T-helper 1 cell treated with Interleukin-12 subunit alpha and Interleukin-12 subunit beta and Interleukin-4 antibody, amounts not matched to agents 30 μg/mL and 1 μg/mL, for 36 hours (primary cell): ENCODE measurements at regions not wholly inside any gene's neighbourhood (a gene's known extent, or its start where the extent isn't known, plus 50 kb on each side); places are given as distances from the start of the nearest gene placed in this dataset.

Experiments
- H3K27ac Mint-ChIP-seq: one replicate; pipeline ENCODE4 v1.8.0; 2021; ENCODE audit warnings: mild to moderate bottlenecking, mixed read lengths
- H3K27me3 Mint-ChIP-seq: one replicate; pipeline ENCODE4 v1.8.0; 2021; ENCODE audit warnings: low read depth, mixed read lengths
- H3K36me3 Mint-ChIP-seq: one replicate; pipeline ENCODE4 v1.8.0; 2021; ENCODE audit warnings: low read depth, mixed read lengths
- H3K4me1 Mint-ChIP-seq: one replicate; pipeline ENCODE4 v1.8.0; 2021; ENCODE audit warnings: low read depth, mixed read lengths
- H3K4me3 Mint-ChIP-seq: one replicate; pipeline ENCODE4 v1.8.0; 2021; ENCODE audit warnings: mild to moderate bottlenecking, moderate library complexity, mixed read lengths
- H3K9me3 Mint-ChIP-seq: one replicate; pipeline ENCODE4 v1.8.0; 2021; ENCODE audit warnings: mixed read lengths

DNA sequence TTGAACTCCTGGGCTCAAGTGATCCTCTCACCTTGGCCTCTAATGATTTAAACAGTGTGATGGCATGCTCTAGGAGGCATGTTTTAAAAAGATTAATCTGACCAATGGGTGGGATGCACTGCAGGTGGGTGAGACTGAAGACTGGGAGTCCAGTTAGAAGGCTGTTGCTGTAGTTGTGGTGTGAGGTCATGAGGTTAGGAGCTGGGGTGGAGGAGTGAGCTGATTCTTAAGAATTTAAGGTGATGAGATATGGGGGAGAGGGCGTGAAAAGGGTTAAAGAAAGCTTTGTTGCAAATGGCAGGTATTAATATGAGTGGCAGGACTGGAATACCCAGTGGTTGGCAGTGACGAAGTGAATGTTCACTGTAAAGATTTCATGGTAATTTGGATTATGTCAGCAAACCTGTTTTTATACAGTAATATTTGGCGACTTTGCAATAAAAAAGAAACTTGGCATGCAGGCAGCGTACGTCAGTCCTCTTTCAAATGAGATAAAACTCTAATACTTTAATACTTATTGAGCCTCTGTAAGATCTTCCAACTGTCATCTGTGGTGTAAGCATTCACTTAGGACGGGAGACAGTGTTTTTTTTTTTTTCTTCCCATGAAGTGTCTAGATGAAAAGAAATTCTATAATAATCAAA lies 72.8 kb upstream of the MTPN start:
- Mint-ChIP-seq H3K4me3 (no peak overlapping the region), H3K27ac (no peak overlapping the region), H3K27me3 (no peaks in the 10 kb centered on the region), H3K4me1 (no peaks in the 10 kb centered on the region), H3K36me3 (peaks cover 5% of the 10 kb centered on the region), H3K9me3 (peaks cover 5% of the 10 kb centered on the region)

- peaks cover 5% of the 10 kb centered on the region for H3K9me3 Mint-ChIP-seq
- H3K4me1 Mint-ChIP-seq = no peaks in the 10 kb centered on the region
- H3K27ac Mint-ChIP-seq = no peak overlapping the region
- H3K4me3 Mint-ChIP-seq = no peak overlapping the region
- H3K36me3 Mint-ChIP-seq = peaks cover 7% of the 10 kb centered on the region
- H3K27me3 Mint-ChIP-seq = no peaks in the 10 kb centered on the region
Observed at GRCh38 chr7:136049117-136049516, 72.0 kb upstream of the MTPN start.

DNA sequence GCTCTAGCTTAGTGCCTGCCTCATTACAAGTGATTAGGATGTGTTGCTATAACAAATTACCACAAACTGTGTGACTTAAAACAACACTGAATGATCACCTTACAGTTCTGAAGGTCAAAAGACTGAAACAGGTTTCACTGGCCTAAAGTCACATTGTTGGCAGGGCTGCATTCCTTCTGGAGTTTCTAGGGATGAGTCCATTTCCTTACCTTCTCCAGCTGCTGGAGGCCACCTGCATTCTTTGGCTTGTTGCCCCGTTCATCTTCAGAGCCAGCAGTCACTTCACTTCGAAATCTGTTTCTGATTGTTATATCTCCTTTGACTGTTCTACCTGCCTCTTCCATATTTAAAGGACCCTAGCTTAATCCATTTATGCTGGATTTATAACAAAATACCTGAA lies 69.4 kb upstream of the MTPN start:
- peaks cover 7% of the 10 kb centered on the region for H3K36me3 Mint-ChIP-seq
- no peaks in the 10 kb centered on the region for H3K27me3 Mint-ChIP-seq
- H3K27ac Mint-ChIP-seq = no peak overlapping the region
- no peaks in the 10 kb centered on the region for H3K4me1 Mint-ChIP-seq
- no peak overlapping the region for H3K4me3 Mint-ChIP-seq
- H3K9me3 Mint-ChIP-seq = peaks cover 5% of the 10 kb centered on the region

DNA sequence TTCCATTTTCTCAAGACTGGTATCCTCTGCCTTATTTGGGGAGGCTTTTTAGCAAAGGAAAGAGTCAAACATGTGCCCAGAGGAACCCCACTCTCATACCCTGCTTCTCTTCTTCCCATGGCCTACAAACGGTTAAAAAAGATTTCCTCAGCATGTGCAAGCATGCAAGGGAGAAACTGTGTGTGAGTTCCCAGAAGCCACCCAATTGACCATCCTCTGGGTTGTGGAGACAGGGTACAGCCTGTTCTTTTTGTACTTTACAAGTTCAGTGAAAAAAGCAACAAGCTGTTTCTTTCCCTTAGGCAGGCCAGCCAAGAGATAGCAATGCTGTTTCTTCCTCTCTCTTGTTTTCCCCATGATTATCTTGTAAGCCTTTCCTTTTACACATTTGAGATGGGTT lies 68.8 kb upstream of the MTPN start:
- no peak overlapping the region for H3K4me3 Mint-ChIP-seq
- H3K27me3 Mint-ChIP-seq = no peaks in the 10 kb centered on the region
- H3K27ac Mint-ChIP-seq = no peak overlapping the region
- H3K4me1 Mint-ChIP-seq = no peaks in the 10 kb centered on the region
- peaks cover 7% of the 10 kb centered on the region for H3K36me3 Mint-ChIP-seq
- peaks cover 5% of the 10 kb centered on the region for H3K9me3 Mint-ChIP-seq

DNA sequence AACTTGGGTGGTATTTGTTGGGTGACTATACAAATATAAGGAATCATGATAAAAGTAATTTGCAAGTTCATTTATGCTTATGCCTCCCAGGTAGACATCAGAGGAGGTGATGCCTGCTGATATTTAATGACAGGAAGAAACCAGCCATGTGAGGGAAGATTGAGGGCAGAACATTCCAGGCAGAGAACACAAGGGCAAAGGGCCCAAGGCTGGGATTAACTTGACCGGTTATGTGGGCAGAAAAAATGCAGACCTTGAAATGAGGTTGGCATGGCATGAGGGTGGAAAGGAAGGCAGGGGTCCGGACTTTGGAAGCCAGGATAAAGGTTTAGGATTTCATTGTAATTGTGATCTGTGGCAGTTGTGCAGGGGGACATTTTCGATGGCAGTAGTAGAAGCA lies 68.0 kb upstream of the MTPN start:
- H3K4me1 Mint-ChIP-seq = no peaks in the 10 kb centered on the region
- H3K4me3 Mint-ChIP-seq = no peak overlapping the region
- H3K27me3 Mint-ChIP-seq = no peaks in the 10 kb centered on the region
- peaks cover 7% of the 10 kb centered on the region for H3K36me3 Mint-ChIP-seq
- no peak overlapping the region for H3K27ac Mint-ChIP-seq
- H3K9me3 Mint-ChIP-seq = peaks cover 5% of the 10 kb centered on the region

DNA sequence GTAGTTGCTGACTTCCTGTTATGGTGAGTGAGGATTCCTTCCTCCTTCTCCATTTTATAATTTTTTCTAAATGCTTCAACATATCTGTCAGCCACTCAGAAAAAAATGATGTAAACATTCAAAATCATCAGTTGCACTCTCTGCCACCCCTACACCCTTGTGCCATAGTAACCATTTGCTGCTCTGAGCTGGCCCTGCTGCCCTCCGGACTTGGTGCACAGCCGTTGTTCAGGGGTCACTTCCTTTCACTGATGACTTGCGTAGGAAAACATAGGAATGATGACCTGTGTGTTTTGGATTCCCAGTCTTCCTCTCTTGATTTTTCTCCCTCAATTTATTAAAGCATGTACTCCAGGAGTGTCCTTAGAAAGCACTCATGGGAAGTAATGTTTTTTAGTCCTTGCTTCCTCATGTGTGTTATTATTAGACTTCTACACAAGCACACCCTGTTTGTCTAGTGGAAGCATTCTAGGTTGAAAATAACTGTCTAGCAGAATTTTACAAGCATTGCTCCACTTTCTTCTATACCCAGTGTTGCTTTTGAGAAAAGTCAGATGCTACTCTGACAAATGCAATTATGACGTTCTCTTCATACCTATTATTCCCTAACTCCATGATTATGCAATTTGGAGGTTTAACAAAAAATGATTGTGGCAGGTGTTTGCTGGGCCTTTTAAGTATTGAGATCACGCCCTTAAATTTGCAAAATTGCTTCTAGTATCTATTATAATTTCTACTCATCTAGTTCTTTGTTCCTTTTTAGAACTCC lies 62.6 kb upstream of the MTPN start:
- H3K27me3 Mint-ChIP-seq = no peaks in the 10 kb centered on the region
- H3K36me3 Mint-ChIP-seq = peaks cover 9% of the 10 kb centered on the region
- H3K4me1 Mint-ChIP-seq = no peaks in the 10 kb centered on the region
- H3K27ac Mint-ChIP-seq = no peak overlapping the region
- no peak overlapping the region for H3K4me3 Mint-ChIP-seq
- peaks cover 3% of the 10 kb centered on the region for H3K9me3 Mint-ChIP-seq

DNA sequence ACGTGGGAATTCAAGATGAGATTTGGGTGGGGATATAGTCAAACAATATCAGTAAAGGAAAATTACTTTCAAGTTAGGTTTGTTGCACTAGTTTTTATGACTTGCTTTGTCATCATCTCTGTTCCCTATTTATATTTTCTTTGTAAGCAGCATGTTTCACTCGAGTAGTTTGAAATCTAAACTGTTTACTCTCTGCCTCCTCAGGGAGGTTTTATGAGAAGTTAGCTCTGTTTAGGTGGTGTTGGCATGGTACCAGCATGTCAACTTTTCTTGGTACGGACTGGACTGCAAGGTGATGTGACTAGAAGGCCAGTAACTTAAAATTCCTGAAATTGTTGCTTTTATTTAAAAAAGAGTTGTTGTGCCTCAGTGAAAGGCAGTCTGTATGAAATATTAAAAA lies 59.2 kb upstream of the MTPN start:
- Mint-ChIP-seq H3K27me3 (no peaks in the 10 kb centered on the region), H3K4me3 (no peak overlapping the region), H3K27ac (no peak overlapping the region)

DNA sequence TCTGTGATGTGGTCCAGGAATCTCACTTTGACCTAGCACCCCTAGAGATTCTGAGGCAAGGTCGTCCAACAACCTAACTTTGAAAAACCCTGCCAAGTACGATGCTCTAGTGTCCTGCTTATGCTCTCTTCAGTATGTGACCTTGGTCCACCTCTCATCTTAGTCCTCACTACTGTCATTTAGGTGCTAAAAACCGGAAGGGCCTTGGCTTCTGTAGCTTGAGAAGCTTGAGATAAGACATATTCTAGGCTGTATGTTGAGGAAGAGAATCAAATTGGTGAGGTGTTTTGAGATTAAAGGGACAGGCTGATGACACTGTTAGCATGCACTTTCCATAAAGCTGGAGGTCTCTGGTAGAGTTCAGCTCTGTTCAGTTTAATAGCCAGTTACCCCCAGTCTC lies 57.0 kb upstream of the MTPN start:
- Mint-ChIP-seq H3K4me3 (no peak overlapping the region), H3K27ac (peak overlapping the region; percentile 32)

More for the DNA sequence above, 59.2 kb upstream of the MTPN start:
- H3K4me1 Mint-ChIP-seq = peaks cover 11% of the 10 kb centered on the region
- peaks cover 3% of the 10 kb centered on the region for H3K9me3 Mint-ChIP-seq
- peaks cover 7% of the 10 kb centered on the region for H3K36me3 Mint-ChIP-seq

GRCh38 chr7:136033413-136034031 lies 56.4 kb upstream of the MTPN start:
- Mint-ChIP-seq H3K4me1 (peaks cover 16% of the 10 kb centered on the region), H3K27me3 (no peaks in the 10 kb centered on the region), H3K27ac (peak overlapping the region; percentile 32), H3K36me3 (peaks cover 7% of the 10 kb centered on the region), H3K4me3 (no peak overlapping the region), H3K9me3 (peaks cover 3% of the 10 kb centered on the region)

More for the DNA sequence above, 57.0 kb upstream of the MTPN start:
- no peaks in the 10 kb centered on the region for H3K27me3 Mint-ChIP-seq
- peaks cover 16% of the 10 kb centered on the region for H3K4me1 Mint-ChIP-seq
- H3K9me3 Mint-ChIP-seq = peaks cover 3% of the 10 kb centered on the region
- H3K36me3 Mint-ChIP-seq = peaks cover 7% of the 10 kb centered on the region

- Mint-ChIP-seq H3K4me1 (peaks cover 16% of the 10 kb centered on the region), H3K27me3 (no peaks in the 10 kb centered on the region), H3K27ac (no peak overlapping the region), H3K9me3 (no peaks in the 10 kb centered on the region), H3K4me3 (no peak overlapping the region), H3K36me3 (peaks cover 13% of the 10 kb centered on the region)
Observed at GRCh38 chr7:136030867-136031318, 53.7 kb upstream of the MTPN start.

GRCh38 chr7:136030330-136030729 lies 53.2 kb upstream of the MTPN start:
- Mint-ChIP-seq H3K27me3 (no peaks in the 10 kb centered on the region), H3K4me1 (peaks cover 16% of the 10 kb centered on the region), H3K36me3 (peaks cover 13% of the 10 kb centered on the region), H3K9me3 (no peaks in the 10 kb centered on the region), H3K4me3 (no peak overlapping the region), H3K27ac (no peak overlapping the region)

- Mint-ChIP-seq H3K9me3 (no peaks in the 10 kb centered on the region), H3K4me3 (no peak overlapping the region), H3K36me3 (peaks cover 9% of the 10 kb centered on the region), H3K27ac (no peak overlapping the region), H3K27me3 (no peaks in the 10 kb centered on the region), H3K4me1 (peaks cover 11% of the 10 kb centered on the region)
Observed at GRCh38 chr7:136027160-136027559, 50.0 kb upstream of the MTPN start.
